ENCODE measurements at regions not wholly inside any gene's neighbourhood (a gene's known extent, or its start where the extent isn't known, plus 50 kb on each side); places are given as distances from the start of the nearest gene placed in this dataset.

DNA sequence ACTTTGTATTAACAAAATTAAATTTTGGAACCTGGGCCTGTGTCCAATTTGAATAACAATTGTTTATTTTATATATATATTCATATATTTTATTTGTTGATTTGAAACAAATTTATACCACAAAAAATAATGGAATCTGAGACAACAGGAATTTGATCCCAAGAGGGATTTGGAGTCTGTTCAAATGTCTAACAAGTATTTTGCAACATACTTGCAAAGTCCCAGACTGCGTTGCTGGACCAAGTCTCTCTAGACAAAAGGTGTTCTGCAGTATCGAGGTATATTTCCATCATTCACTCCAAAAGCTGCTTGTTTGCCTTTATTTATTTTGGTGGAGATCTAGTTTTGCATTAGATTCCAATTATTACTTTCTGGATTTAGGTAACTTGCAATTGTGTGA, 68.7 kb upstream of the PTPRR start:
- H3K4me3 ChIP-seq: no peak overlapping the region
- H3K36me3 ChIP-seq: no peaks in the 10 kb centered on the region
- intact Hi-C loops (cut with DNase I): no loop called here
- ATAC-seq (no peak), DNase-seq (no peak)
- H3K27ac ChIP-seq: no peak overlapping the region
- TF ChIP-seq CTCF (IDR thresholded peaks at IDR 0.05): no peak
- no peaks in the 10 kb centered on the region for H3K9me3 ChIP-seq
- H3K4me1 ChIP-seq: no peaks in the 10 kb centered on the region
- H3K27me3 ChIP-seq: no peaks in the 10 kb centered on the region

DNA sequence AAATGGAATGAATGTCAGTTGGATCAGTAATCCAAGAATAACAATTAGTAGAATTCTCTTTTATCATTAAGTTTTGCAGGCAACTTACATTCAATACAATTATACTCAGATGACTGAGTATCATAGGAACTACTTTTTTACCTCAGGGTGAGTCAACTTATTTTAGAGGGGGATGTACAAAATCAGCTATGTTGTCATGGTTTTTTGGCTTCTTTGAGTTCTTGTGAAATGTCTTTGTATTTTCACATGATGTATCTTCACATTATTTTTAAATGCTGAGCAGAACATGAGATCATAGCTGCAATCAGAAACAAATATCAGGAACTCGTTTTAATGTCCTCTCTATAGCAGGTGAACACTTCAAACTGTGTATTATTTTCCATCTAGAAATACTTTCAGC, 65.3 kb upstream of the PTPRR start:
- no peak for ATAC-seq
- H3K9me3 ChIP-seq: no peaks in the 10 kb centered on the region

GRCh38 chr12:70983692-70984091, 63.2 kb upstream of the PTPRR start:
- H3K4me1 ChIP-seq: no peaks in the 10 kb centered on the region
- H3K36me3 ChIP-seq: no peaks in the 10 kb centered on the region
- no peak overlapping the region for H3K4me3 ChIP-seq
- no peak overlapping the region for H3K27ac ChIP-seq
- no peak for TF ChIP-seq CTCF (IDR thresholded peaks at IDR 0.05)
- DNase-seq (no peak), ATAC-seq (no peak)
- intact Hi-C loops (cut with DNase I): no loop called here
- H3K27me3 ChIP-seq: no peaks in the 10 kb centered on the region
- no peaks in the 10 kb centered on the region for H3K9me3 ChIP-seq

More for the DNA sequence above, 65.3 kb upstream of the PTPRR start:
- TF ChIP-seq CTCF (IDR thresholded peaks at IDR 0.05): no peak
- H3K4me1 ChIP-seq: no peaks in the 10 kb centered on the region
- no peak overlapping the region for H3K27ac ChIP-seq
- intact Hi-C loops (cut with DNase I): no loop called here
- no peaks in the 10 kb centered on the region for H3K27me3 ChIP-seq
- no peak for DNase-seq
- H3K36me3 ChIP-seq: no peaks in the 10 kb centered on the region
- no peak overlapping the region for H3K4me3 ChIP-seq

- intact Hi-C loops (cut with DNase I): no loop called here
- no peak for DNase-seq
- H3K36me3 ChIP-seq: no peaks in the 10 kb centered on the region
- ATAC-seq: no peak
- H3K27me3 ChIP-seq: no peaks in the 10 kb centered on the region
- H3K9me3 ChIP-seq: no peaks in the 10 kb centered on the region
- no peak for TF ChIP-seq CTCF (IDR thresholded peaks at IDR 0.05)
- H3K4me1 ChIP-seq: no peaks in the 10 kb centered on the region
- no peak overlapping the region for H3K4me3 ChIP-seq
- no peak overlapping the region for H3K27ac ChIP-seq
These were observed 62.5 kb upstream of the PTPRR start for GRCh38 chr12:70982991-70983390.

GRCh38 chr12:70982286-70982685, 61.7 kb upstream of the PTPRR start:
- H3K36me3 ChIP-seq: no peaks in the 10 kb centered on the region
- H3K27me3 ChIP-seq: no peaks in the 10 kb centered on the region
- no peaks in the 10 kb centered on the region for H3K4me1 ChIP-seq
- no peak for DNase-seq
- H3K9me3 ChIP-seq: no peaks in the 10 kb centered on the region
- no peak for TF ChIP-seq CTCF (IDR thresholded peaks at IDR 0.05)
- H3K27ac ChIP-seq: no peak overlapping the region
- no peak for ATAC-seq
- intact Hi-C loops (cut with DNase I): no loop called here
- no peak overlapping the region for H3K4me3 ChIP-seq
